ENCODE measurements at regions not wholly inside any gene's neighbourhood (a gene's known extent, or its start where the extent isn't known, plus 50 kb on each side); places are given as distances from the start of the nearest gene placed in this dataset.

DNA sequence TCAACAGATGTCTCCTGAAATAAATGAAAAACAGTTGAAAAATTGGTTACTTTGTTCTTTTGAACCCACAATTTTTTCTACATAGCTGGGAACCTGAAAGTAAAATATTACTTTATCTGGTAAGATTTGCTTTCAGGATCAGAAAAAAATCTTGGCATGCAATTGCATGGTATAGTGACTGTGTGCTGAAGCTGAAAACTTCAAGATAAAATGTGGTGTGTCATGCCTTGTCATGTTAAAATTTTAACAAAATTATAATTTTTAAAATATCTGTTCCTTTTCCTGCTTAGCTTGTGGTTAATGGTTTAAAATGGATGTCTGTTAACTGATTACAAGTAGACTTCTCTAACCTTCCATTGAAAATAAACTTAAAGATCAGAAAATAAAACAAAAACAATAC lies 904.8 kb downstream of the PDHA2 start:
- no peak overlapping the region for H3K4me3 Mint-ChIP-seq
- H3K27ac Mint-ChIP-seq: no peak overlapping the region
- no peaks in the 10 kb centered on the region for H3K36me3 Mint-ChIP-seq (ENCODE audit: low read depth)
- no peaks in the 10 kb centered on the region for H3K4me1 Mint-ChIP-seq (ENCODE audit: low read depth)
- H3K9me3 Mint-ChIP-seq: peaks cover 44% of the 10 kb centered on the region
- H3K27me3 Mint-ChIP-seq: no peaks in the 10 kb centered on the region
- intact Hi-C loops (cut with micrococcal nuclease): no loop called here

DNA sequence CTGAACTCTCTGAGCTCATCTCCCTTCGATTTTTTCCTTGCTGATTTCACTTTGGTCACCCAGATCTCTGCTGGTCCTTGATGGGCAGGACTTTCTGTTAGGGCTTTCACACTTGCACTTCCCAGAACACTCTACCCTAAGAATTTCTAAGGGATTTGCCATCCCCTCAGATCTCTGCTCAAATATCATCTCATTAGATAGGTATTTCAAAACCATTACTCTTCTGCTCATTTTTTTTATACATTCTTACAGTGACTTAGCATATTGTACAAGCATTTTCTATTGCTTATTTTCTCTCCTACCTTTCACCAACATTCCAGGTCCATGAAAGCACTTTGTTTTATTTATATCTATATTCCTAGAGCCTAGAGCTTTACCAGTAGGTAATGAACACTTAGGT lies 913.3 kb downstream of the PDHA2 start:
- H3K27me3 Mint-ChIP-seq: no peaks in the 10 kb centered on the region
- intact Hi-C loops (cut with micrococcal nuclease): no loop called here
- H3K9me3 Mint-ChIP-seq: peaks cover 34% of the 10 kb centered on the region
- H3K4me3 Mint-ChIP-seq: no peak overlapping the region
- H3K36me3 Mint-ChIP-seq (ENCODE audit: low read depth): no peaks in the 10 kb centered on the region
- H3K27ac Mint-ChIP-seq: no peak overlapping the region
- no peaks in the 10 kb centered on the region for H3K4me1 Mint-ChIP-seq (ENCODE audit: low read depth)

DNA sequence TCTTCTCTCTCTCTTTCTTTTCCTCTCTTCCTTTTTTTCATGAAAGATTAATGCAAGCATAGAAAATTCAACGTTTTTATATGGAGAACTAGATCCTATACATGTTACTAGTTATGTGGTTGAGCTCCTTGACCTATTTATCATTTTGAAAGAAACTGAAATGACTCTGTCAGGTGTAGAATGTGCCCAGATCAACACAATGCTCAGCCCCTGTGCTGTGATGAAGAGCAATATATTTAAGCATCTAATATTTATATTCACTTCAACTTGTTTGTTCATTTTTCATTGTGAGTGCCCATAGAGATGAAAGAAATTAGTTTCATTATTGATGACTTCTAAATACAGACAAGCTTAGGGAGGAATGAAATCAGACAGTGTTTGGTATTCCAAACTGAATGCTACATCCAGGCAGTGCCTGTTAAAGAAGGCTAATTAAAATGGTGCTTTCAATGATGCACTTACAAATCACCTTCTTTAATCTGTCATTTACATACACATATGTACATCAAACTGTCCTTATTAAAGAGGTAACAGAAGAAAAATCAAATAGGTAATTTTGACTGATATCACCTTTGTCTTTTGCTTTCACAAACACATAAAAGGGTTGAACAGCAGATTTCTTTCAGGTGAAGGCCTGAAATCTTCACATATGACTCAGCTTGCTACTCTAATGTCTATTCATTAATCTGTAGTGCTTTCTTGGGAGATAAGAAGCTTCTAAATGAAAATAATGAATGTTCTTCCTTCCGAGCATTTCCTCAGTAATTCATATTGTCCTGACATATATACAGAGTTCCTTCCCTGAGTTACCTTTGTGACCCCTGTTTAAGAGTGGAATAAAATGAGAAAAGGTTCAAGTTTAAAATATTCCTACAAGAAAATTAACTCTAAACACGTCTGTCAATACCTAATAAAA lies 915.9 kb downstream of the PDHA2 start:
- intact Hi-C loops (cut with micrococcal nuclease): no loop called here
- no peaks in the 10 kb centered on the region for H3K36me3 Mint-ChIP-seq (ENCODE audit: low read depth)
- no peaks in the 10 kb centered on the region for H3K4me1 Mint-ChIP-seq (ENCODE audit: low read depth)
- no peaks in the 10 kb centered on the region for H3K27me3 Mint-ChIP-seq
- no peak overlapping the region for H3K27ac Mint-ChIP-seq
- H3K9me3 Mint-ChIP-seq: peaks cover 13% of the 10 kb centered on the region
- H3K4me3 Mint-ChIP-seq: no peak overlapping the region

DNA sequence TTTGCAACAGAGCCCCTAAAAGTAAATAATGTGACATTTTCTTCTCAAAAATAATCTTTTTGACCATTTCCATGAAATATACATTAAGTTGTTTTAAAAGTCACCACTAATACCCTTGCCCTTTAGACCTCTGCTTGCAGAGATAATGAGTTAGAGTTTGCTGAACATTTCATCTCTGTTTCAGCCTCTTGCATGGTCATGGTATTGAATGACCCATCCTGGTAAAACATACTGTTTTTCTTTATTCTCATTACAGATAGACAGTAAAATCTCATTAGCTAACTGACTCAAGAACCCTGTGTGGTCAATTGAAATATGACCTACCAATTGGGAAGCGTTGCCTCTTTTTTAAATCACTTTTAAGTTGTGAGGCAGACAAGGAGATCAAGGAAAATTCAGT lies 916.7 kb downstream of the PDHA2 start:
- intact Hi-C loops (cut with micrococcal nuclease): no loop called here
- Mint-ChIP-seq H3K9me3 (peaks cover 13% of the 10 kb centered on the region), H3K4me1 (ENCODE audit: low read depth) (no peaks in the 10 kb centered on the region), H3K36me3 (ENCODE audit: low read depth) (no peaks in the 10 kb centered on the region), H3K4me3 (no peak overlapping the region), H3K27ac (no peak overlapping the region), H3K27me3 (no peaks in the 10 kb centered on the region)

DNA sequence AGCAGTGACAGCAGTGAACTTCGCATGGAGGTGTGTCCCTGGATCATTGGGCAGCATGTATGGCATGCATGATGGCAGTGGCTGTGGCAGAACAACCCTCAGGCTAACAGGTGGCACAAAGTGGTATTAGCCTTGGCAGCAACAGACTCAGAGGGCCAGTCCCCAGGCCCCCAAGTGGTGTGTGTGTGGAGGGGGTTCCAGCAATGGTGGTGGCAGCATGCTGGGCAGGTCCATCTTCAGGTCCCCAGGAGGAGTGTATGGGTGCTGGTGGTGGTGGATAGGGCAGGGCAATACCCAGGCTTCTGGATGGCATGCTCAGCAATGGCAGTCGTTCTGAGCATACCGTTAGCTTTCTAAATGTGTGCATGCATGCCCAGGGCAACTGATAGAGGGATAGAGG lies 923.7 kb downstream of the PDHA2 start:
- Mint-ChIP-seq H3K4me3 (no peak overlapping the region), H3K27ac (no peak overlapping the region), H3K36me3 (ENCODE audit: low read depth) (no peaks in the 10 kb centered on the region), H3K4me1 (ENCODE audit: low read depth) (no peaks in the 10 kb centered on the region), H3K9me3 (peaks cover 42% of the 10 kb centered on the region), H3K27me3 (no peaks in the 10 kb centered on the region)
- intact Hi-C loops (cut with micrococcal nuclease): no loop called here

DNA sequence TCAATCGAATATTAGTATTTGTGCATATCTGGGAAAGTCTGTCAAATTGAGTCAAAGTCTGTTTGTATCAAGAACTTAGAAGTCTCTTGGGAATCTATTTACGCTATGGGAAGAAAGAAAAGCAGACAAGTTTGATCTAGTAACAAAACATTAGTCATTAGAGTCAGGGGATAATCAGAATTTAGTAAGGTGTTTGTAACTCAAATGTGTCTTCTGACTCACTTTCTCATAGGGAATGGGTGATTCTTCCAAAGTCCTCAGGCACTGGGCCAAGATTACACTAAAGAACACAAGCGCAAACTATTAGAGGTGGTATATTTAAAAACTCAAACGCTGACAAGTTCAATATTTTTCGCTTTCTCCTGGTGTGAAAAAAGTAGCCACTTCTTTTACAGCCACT lies 926.5 kb downstream of the PDHA2 start:
- Mint-ChIP-seq H3K36me3 (ENCODE audit: low read depth) (no peaks in the 10 kb centered on the region), H3K4me3 (no peak overlapping the region), H3K27ac (no peak overlapping the region), H3K27me3 (no peaks in the 10 kb centered on the region), H3K4me1 (ENCODE audit: low read depth) (no peaks in the 10 kb centered on the region), H3K9me3 (peaks cover 42% of the 10 kb centered on the region)
- intact Hi-C loops (cut with micrococcal nuclease): no loop called here

DNA sequence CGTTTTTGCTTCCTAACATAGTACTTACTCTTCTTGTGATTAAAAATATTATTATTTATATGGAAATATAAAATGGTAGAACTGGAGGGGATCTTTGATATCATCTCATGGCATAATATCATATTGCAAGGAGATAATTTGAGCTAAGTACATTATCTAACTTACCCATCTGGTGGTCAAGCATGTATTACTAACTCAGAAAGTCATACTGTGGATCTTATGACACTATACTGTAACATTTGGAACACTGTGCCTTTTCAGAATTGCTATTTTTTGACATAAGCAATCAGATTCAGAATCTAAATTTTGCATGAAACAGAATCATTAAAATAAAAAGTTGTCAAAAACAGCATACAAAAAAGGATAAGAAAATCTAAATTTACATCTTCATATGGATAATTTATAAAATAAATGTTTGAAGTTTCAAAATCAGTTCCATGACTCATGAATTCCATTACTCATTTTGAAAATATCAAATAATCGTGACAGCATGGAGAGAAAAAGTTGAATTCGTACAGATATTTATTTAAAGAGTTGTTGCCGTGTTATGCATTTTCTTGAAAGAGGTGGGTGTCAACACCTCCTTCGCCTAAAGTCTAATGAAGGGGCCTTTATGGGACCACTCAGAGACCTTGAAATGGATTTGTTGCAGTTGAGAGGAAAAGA lies 928.1 kb downstream of the PDHA2 start:
- H3K9me3 Mint-ChIP-seq: peaks cover 39% of the 10 kb centered on the region
- intact Hi-C loops (cut with micrococcal nuclease): no loop called here
- no peak overlapping the region for H3K4me3 Mint-ChIP-seq
- H3K27ac Mint-ChIP-seq: no peak overlapping the region
- H3K36me3 Mint-ChIP-seq (ENCODE audit: low read depth): no peaks in the 10 kb centered on the region
- no peaks in the 10 kb centered on the region for H3K27me3 Mint-ChIP-seq
- no peaks in the 10 kb centered on the region for H3K4me1 Mint-ChIP-seq (ENCODE audit: low read depth)

DNA sequence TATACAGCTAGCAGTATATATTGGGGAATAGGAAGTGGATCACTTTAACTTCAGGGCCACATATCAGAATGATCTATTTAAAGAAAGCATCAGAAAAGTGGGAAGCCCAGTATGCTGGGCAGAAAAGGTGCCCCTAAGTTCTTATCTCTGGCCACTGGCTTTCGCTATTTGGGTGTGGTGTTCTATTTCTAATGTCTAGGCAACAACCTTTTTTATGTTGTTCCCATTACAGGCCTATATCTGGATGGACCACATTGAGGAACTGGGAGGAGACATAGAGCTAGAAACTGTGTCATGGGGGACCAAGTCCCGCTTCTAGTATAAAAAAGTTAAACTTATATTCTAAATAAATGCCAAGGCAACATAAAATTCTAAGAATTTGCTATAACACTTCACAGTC lies 935.6 kb downstream of the PDHA2 start:
- no peaks in the 10 kb centered on the region for H3K27me3 Mint-ChIP-seq
- H3K4me1 Mint-ChIP-seq (ENCODE audit: low read depth): no peaks in the 10 kb centered on the region
- intact Hi-C loops (cut with micrococcal nuclease): no loop called here
- H3K9me3 Mint-ChIP-seq: peaks cover 11% of the 10 kb centered on the region
- no peaks in the 10 kb centered on the region for H3K36me3 Mint-ChIP-seq (ENCODE audit: low read depth)
- no peak overlapping the region for H3K4me3 Mint-ChIP-seq
- no peak overlapping the region for H3K27ac Mint-ChIP-seq

DNA sequence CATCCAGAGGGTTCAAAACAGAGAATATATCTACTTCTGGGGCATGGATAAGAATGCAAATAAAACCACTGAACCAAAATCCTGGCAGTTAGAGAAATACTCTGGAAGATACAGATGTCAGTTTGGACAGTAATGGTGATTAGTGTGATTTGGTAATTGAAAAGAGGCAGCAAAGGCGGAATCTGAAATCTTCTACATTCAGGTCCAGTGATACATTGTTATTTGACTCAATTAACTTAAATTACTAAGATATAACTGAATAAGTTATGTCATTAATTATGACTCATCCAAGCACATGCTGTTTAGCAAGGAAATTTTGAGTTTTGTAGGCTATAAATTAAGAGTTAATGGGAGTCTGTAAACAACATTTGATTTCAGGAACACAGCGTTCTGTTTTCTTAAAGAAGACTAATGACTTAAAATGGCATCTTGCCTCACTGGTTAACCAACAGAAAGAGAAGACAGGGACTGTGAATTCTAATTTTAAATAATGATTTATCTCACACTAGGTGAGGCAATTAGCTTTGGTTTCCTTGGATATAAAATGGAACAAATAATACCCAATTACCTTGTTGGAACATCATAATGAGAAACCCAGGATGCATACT lies 937.1 kb downstream of the PDHA2 start:
- Mint-ChIP-seq H3K27ac (no peak overlapping the region), H3K36me3 (ENCODE audit: low read depth) (no peaks in the 10 kb centered on the region), H3K27me3 (no peaks in the 10 kb centered on the region), H3K9me3 (peaks cover 11% of the 10 kb centered on the region), H3K4me1 (ENCODE audit: low read depth) (no peaks in the 10 kb centered on the region), H3K4me3 (no peak overlapping the region)
- intact Hi-C loops (cut with micrococcal nuclease): no loop called here

DNA sequence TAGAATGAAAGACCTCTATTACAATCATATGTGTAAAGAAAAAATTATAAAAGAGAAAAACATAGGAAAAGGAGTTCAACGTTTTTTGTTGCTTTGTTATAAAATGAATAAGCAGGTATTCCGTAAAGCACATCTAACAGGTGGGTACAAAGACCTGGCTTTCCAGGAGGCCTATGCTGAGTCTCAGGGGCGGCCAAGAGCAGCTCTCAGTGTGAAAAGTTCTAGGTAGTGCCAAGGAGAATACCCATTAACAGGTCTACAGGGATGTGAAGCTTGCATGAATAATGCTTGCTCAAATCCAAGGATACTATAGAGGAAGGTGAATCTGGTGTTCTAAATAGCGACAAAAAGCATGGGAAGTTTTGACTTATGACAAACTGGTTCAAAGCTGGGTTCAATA lies 944.4 kb downstream of the PDHA2 start:
- no peaks in the 10 kb centered on the region for H3K27me3 Mint-ChIP-seq
- peaks cover 8% of the 10 kb centered on the region for H3K9me3 Mint-ChIP-seq
- H3K4me1 Mint-ChIP-seq (ENCODE audit: low read depth): no peaks in the 10 kb centered on the region
- no peak overlapping the region for H3K4me3 Mint-ChIP-seq
- intact Hi-C loops (cut with micrococcal nuclease): no loop called here
- no peaks in the 10 kb centered on the region for H3K36me3 Mint-ChIP-seq (ENCODE audit: low read depth)
- no peak overlapping the region for H3K27ac Mint-ChIP-seq

DNA sequence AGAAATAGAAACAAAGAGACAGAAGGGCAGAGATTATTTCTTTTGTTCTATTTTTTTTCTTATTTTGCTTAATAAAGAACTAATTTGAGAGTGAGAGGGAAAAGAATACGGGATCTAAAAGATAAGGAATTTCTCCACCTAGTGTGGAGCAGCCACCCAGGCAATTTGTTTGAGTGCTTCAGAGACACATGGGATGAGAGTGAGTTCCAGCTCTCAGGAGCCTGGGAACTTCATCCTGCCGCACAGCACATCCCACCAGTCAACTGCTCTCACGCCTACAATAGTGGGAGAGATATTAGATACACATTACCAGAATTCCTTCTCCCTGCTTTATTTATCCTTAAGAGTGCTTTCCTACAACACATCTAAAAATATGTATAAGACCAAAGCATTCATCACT lies 946.4 kb downstream of the PDHA2 start:
- H3K27me3 Mint-ChIP-seq: no peaks in the 10 kb centered on the region
- no peaks in the 10 kb centered on the region for H3K4me1 Mint-ChIP-seq (ENCODE audit: low read depth)

DNA sequence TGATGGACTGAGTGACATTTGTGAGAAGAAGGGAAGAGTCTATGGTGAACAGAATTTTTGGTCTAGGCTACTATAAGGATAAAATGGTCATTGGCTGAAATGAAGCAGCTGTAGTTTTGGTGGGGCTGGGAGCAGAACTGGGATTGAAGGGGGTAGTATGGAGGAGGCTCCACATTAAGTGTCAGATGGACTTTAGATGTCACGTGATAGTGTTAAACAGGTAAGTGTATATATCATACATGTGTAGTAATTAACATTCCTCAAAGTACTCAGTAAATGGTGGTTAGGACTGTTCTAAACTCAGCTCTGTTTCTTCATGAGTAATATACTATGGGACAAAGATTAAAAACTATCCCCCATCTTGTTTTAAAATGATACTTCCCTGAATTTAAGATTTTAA lies 947.9 kb downstream of the PDHA2 start:
- Mint-ChIP-seq H3K27me3 (no peaks in the 10 kb centered on the region), H3K9me3 (peaks cover 8% of the 10 kb centered on the region), H3K36me3 (ENCODE audit: low read depth) (no peaks in the 10 kb centered on the region), H3K4me1 (ENCODE audit: low read depth) (no peaks in the 10 kb centered on the region), H3K4me3 (no peak overlapping the region), H3K27ac (no peak overlapping the region)
- intact Hi-C loops (cut with micrococcal nuclease): no loop called here

More for the DNA sequence above, 946.4 kb downstream of the PDHA2 start:
- H3K27ac Mint-ChIP-seq: no peak overlapping the region
- no peaks in the 10 kb centered on the region for H3K36me3 Mint-ChIP-seq (ENCODE audit: low read depth)
- intact Hi-C loops (cut with micrococcal nuclease): no loop called here
- peaks cover 8% of the 10 kb centered on the region for H3K9me3 Mint-ChIP-seq
- no peak overlapping the region for H3K4me3 Mint-ChIP-seq

DNA sequence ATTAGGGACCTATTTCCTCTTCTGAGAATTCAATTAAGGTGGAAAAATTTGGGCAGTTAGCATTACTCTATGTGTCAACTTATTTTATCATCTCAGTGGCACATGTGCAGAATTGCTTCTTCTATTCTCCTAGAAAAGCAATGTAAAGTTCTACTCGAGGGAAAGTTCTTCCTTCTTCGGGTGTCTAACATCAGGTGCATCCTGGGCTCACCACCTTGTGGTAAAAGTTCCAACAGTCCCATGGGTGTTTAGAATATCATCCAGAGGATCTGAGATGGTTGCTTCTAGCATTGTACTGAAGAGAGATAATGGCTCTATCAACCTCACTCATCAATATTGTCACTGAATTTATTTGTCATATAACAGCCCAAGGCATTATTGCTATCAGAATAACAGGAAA lies 969.7 kb downstream of the PDHA2 start:
- intact Hi-C loops (cut with micrococcal nuclease): no loop called here
- H3K27me3 Mint-ChIP-seq: no peaks in the 10 kb centered on the region
- peaks cover 8% of the 10 kb centered on the region for H3K9me3 Mint-ChIP-seq
- H3K36me3 Mint-ChIP-seq (ENCODE audit: low read depth): no peaks in the 10 kb centered on the region
- no peaks in the 10 kb centered on the region for H3K4me1 Mint-ChIP-seq (ENCODE audit: low read depth)
- H3K4me3 Mint-ChIP-seq: no peak overlapping the region
- H3K27ac Mint-ChIP-seq: no peak overlapping the region

DNA sequence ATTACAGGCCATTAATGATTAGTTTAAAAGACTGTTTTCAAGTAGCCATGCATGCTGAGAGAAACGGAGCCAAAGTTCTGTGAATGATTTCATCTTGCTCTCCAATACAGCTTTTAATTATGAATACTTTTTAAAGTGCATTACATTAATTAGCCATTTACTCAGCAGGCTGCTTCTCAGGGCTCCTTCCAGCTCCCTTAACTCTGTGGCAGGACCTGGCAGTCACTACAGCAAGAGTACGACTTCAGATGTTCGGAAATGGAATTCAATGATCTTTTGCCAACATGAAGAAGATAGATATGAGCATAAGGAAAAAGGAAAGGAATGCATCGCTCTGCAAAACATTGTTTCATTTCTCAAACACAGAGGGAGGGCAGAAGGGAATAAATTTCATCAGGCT lies 987.2 kb downstream of the PDHA2 start:
- no peaks in the 10 kb centered on the region for H3K36me3 Mint-ChIP-seq (ENCODE audit: low read depth)
- intact Hi-C loops (cut with micrococcal nuclease): no loop called here
- no peaks in the 10 kb centered on the region for H3K4me1 Mint-ChIP-seq (ENCODE audit: low read depth)
- no peak overlapping the region for H3K4me3 Mint-ChIP-seq
- H3K27ac Mint-ChIP-seq: no peak overlapping the region
- peaks cover 8% of the 10 kb centered on the region for H3K9me3 Mint-ChIP-seq
- no peaks in the 10 kb centered on the region for H3K27me3 Mint-ChIP-seq

Measured in dendritic cell treated with granulocyte-macrophage colony-stimulating factor and Interleukin-4, amounts not matched to agents 40 ng/mL and 50 ng/mL, for 4 days (primary cell).